Neural crest cell (in vitro differentiated cells): ENCODE measurements at regions not wholly inside any gene's neighbourhood (a gene's known extent, or its start where the extent isn't known, plus 50 kb on each side); places are given as distances from the start of the nearest gene placed in this dataset.

Source experiments
- DNase-seq: peaks from one replicate; pipeline ENCODE4 v3.0.0; 2021; ENCODE audit warnings: low read depth, mixed read lengths, low spot score
- H3K27ac Mint-ChIP-seq: one replicate; pipeline ENCODE4 v1.8.0; 2021; ENCODE audit warnings: mild to moderate bottlenecking, mixed read lengths; ENCODE audit not compliant: unreplicated experiment
- H3K27me3 Mint-ChIP-seq: 2 replicates; pipeline ENCODE4 v1.8.0; 2021; ENCODE audit warnings: low read depth, mild to moderate bottlenecking, mixed read lengths
- H3K36me3 Mint-ChIP-seq: 2 replicates; pipeline ENCODE4 v1.8.0; 2021; ENCODE audit warnings: low read depth, mild to moderate bottlenecking, mixed read lengths
- H3K4me1 Mint-ChIP-seq: 2 replicates; pipeline ENCODE4 v1.8.0; 2021; ENCODE audit warnings: mixed read lengths
- H3K4me3 Mint-ChIP-seq: one replicate; pipeline ENCODE4 v1.8.0; 2021; ENCODE audit warnings: mild to moderate bottlenecking, mixed read lengths
- H3K9me3 Mint-ChIP-seq: 2 replicates; pipeline ENCODE4 v1.8.0; 2021; ENCODE audit warnings: mixed read lengths
- CTCF ChIP-seq: fragments of 200-600 bp; sonication (generic); conservative IDR thresholded peaks from 2 replicates; pipeline ENCODE4 v1.5.0; 2021; ENCODE audit warnings: antibody characterized with exemption, mild to moderate bottlenecking

GRCh38 chr6:133583907-133584427 lies 304.9 kb upstream of the TCF21 start:
- Mint-ChIP-seq H3K4me3 (no peak overlapping the region), H3K27ac (no peak overlapping the region), H3K27me3 (no peaks in the 10 kb centered on the region), H3K36me3 (no peaks in the 10 kb centered on the region), H3K9me3 (peaks cover 5% of the 10 kb centered on the region), H3K4me1 (peaks cover 5% of the 10 kb centered on the region)
- no peak for DNase-seq
- TF ChIP-seq CTCF = no peak

- Mint-ChIP-seq H3K27ac (no peak overlapping the region), H3K36me3 (no peaks in the 10 kb centered on the region), H3K27me3 (no peaks in the 10 kb centered on the region), H3K9me3 (peaks cover 5% of the 10 kb centered on the region), H3K4me1 (peaks cover 5% of the 10 kb centered on the region), H3K4me3 (no peak overlapping the region)
- no peak for TF ChIP-seq CTCF
- no peak for DNase-seq
Observed at GRCh38 chr6:133584823-133585222, 304.1 kb upstream of the TCF21 start.

- Mint-ChIP-seq H3K27ac (no peak overlapping the region), H3K4me1 (peaks cover 5% of the 10 kb centered on the region), H3K4me3 (no peak overlapping the region), H3K36me3 (no peaks in the 10 kb centered on the region), H3K9me3 (peaks cover 5% of the 10 kb centered on the region), H3K27me3 (no peaks in the 10 kb centered on the region)
- no peak for TF ChIP-seq CTCF
- DNase-seq = no peak
Observed at GRCh38 chr6:133585978-133586377, 302.9 kb upstream of the TCF21 start.

GRCh38 chr6:133587546-133588160 lies 301.3 kb upstream of the TCF21 start:
- H3K9me3 Mint-ChIP-seq = peaks cover 3% of the 10 kb centered on the region
- H3K36me3 Mint-ChIP-seq = no peaks in the 10 kb centered on the region
- peaks cover 5% of the 10 kb centered on the region for H3K4me1 Mint-ChIP-seq
- no peak for TF ChIP-seq CTCF
- H3K27ac Mint-ChIP-seq = no peak overlapping the region
- no peak for DNase-seq
- H3K27me3 Mint-ChIP-seq = no peaks in the 10 kb centered on the region
- H3K4me3 Mint-ChIP-seq = no peak overlapping the region

GRCh38 chr6:133590196-133590595 lies 298.7 kb upstream of the TCF21 start:
- no peak overlapping the region for H3K4me3 Mint-ChIP-seq
- no peak overlapping the region for H3K27ac Mint-ChIP-seq
- no peaks in the 10 kb centered on the region for H3K9me3 Mint-ChIP-seq
- TF ChIP-seq CTCF = no peak
- H3K36me3 Mint-ChIP-seq = no peaks in the 10 kb centered on the region
- DNase-seq = no peak
- no peaks in the 10 kb centered on the region for H3K27me3 Mint-ChIP-seq
- peaks cover 5% of the 10 kb centered on the region for H3K4me1 Mint-ChIP-seq
